ENCODE measurements at regions not wholly inside any gene's neighbourhood (a gene's known extent, or its start where the extent isn't known, plus 50 kb on each side); places are given as distances from the start of the nearest gene placed in this dataset.
"Not testable (repeated sequence)": the region's sequence is repeated elsewhere in the genome, so short reads cannot be mapped to it uniquely, and the experiment has no call there.

- H3K9ac ChIP-seq (ENCODE audit: low read depth, low read length); BruUV-seq (replicated peaks); H4K8ac ChIP-seq (ENCODE audit: low read depth in 2 of 2, low read length in 2 of 2); H2AK5ac ChIP-seq (ENCODE audit: low read depth, low read length); H3K27me3 ChIP-seq (ENCODE audit: control insufficient read depth, insufficient read depth, low read length); H3K9me1 ChIP-seq (ENCODE audit: insufficient read depth, low read length); in situ Hi-C loops (cut with MboI; ENCODE audit: low sequenced_read_pairs); H3K4me2 ChIP-seq (ENCODE audit: low read depth, low read length); H2AFZ ChIP-seq (replicated peaks; ENCODE audit: low read length, poor library complexity); H2BK20ac ChIP-seq (ENCODE audit: low read depth, low read length); H3K4me3 ChIP-seq (ENCODE audit: insufficient read depth, low read depth, low read length); H3K79me1 ChIP-seq (ENCODE audit: low read depth in 1 of 2, low read length in 2 of 2); H3K9me3 ChIP-seq (ENCODE audit: control insufficient read depth, insufficient read depth, low read length); H3K36me3 ChIP-seq (ENCODE audit: control insufficient read depth, insufficient read depth, low read length); H4K5ac ChIP-seq (ENCODE audit: low read depth, low read length); H4K20me1 ChIP-seq (ENCODE audit: insufficient read depth, low read length); H3K23ac ChIP-seq (ENCODE audit: low read depth, low read length); H3K27ac ChIP-seq (ENCODE audit: insufficient read depth, low read length); POLR2A ChIA-PET (ENCODE audit: unreplicated experiment); H2BK120ac ChIP-seq (ENCODE audit: low read depth, low read length); H3K14ac ChIP-seq (replicated peaks; ENCODE audit: low read depth, low read length); H2AK9ac ChIP-seq (replicated peaks; ENCODE audit: low read depth, low read length, poor library complexity); H3K4ac ChIP-seq (ENCODE audit: low read depth, low read length); H4K91ac ChIP-seq (ENCODE audit: insufficient read depth, low read depth, low read length); H3K4me1 ChIP-seq (ENCODE audit: control insufficient read depth, insufficient read depth, low read length); CTCF ChIA-PET; DNase-seq; ATAC-seq (ENCODE audit: low read depth); H2BK5ac ChIP-seq (ENCODE audit: low read depth, low read length, poor library complexity, severe bottlenecking); H3K56ac ChIP-seq (ENCODE audit: extremely low read depth, insufficient read depth, low read length); H3K18ac ChIP-seq (ENCODE audit: low read depth, low read length); H2BK15ac ChIP-seq (ENCODE audit: low read depth, low read length); dilution Hi-C loops (cut with HindIII; ENCODE audit: low sequenced_read_pairs, unreplicated experiment); intact Hi-C loops (cut with micrococcal nuclease): not testable (repeated sequence)
Observed at GRCh38 chr12:38238328-38238727, 78.2 kb upstream of the ALG10B start.
